ENCODE measurements at regions not wholly inside any gene's neighbourhood (a gene's known extent, or its start where the extent isn't known, plus 50 kb on each side); places are given as distances from the start of the nearest gene placed in this dataset.

GRCh38 chr21:26635681-26636080 lies 62.6 kb upstream of the CYYR1 start:
- Histone ChIP-seq H3K27ac (ENCODE audit: low read length) (no peak overlapping the region), H3K36me3 (ENCODE audit: control insufficient read depth, insufficient read depth, low read length) (no peaks in the 10 kb centered on the region), H3K27me3 (ENCODE audit: control insufficient read depth, insufficient read depth, low read length) (no peaks in the 10 kb centered on the region), H3K4me3 (ENCODE audit: low read depth in 2 of 2, low read length in 2 of 2) (no peak overlapping the region), H3K9me3 (ENCODE audit: control insufficient read depth, insufficient read depth, low read depth, low read length) (no peaks in the 10 kb centered on the region), H3K4me1 (ENCODE audit: control insufficient read depth, insufficient read depth, low read length) (no peaks in the 10 kb centered on the region)
- no TSS peak for BruUV-seq (replicated peaks)
- no peak for DNase-seq (ENCODE audit: low read depth, low spot score)
- ATAC-seq: no peak
- ChIA-PET POLR2A (no interaction called here), CTCF (no interaction called here)
- in situ Hi-C loops (cut with HindIII; ENCODE audit: low pct_unique_long_range_greater_than_20kb, low sequenced_read_pairs) (no loop called here), intact Hi-C loops (cut with micrococcal nuclease; ENCODE audit: unreplicated experiment) (no loop called here)
- TF ChIP-seq POLR2AphosphoS5 (IDR thresholded peaks at IDR 0.05; ENCODE audit: low read depth, low read length) (no peak), TCF7L2 (IDR thresholded peaks at IDR 0.05; ENCODE audit: low read depth, low read length) (no peak), REST (IDR thresholded peaks at IDR 0.05; ENCODE audit: insufficient read depth in 1 of 2, low read depth in 2 of 2, low read length in 1 of 2) (no peak), CTCF (IDR thresholded peaks at IDR 0.05) (no peak), SIN3A (IDR thresholded peaks at IDR 0.05; ENCODE audit: borderline replicate concordance, insufficient read depth, low read depth, low read length) (no peak)

GRCh38 chr21:26632691-26633090 lies 59.6 kb upstream of the CYYR1 start:
- TF ChIP-seq POLR2AphosphoS5 (IDR thresholded peaks at IDR 0.05; ENCODE audit: low read depth, low read length) (no peak), SIN3A (IDR thresholded peaks at IDR 0.05; ENCODE audit: borderline replicate concordance, insufficient read depth, low read depth, low read length) (no peak), REST (IDR thresholded peaks at IDR 0.05; ENCODE audit: insufficient read depth in 1 of 2, low read depth in 2 of 2, low read length in 1 of 2) (no peak), CTCF (IDR thresholded peaks at IDR 0.05) (no peak), TCF7L2 (IDR thresholded peaks at IDR 0.05; ENCODE audit: low read depth, low read length) (no peak)
- in situ Hi-C loops (cut with HindIII; ENCODE audit: low pct_unique_long_range_greater_than_20kb, low sequenced_read_pairs) (no loop called here), intact Hi-C loops (cut with micrococcal nuclease; ENCODE audit: unreplicated experiment) (no loop called here)
- Histone ChIP-seq H3K4me3 (ENCODE audit: low read depth in 2 of 2, low read length in 2 of 2) (no peak overlapping the region), H3K36me3 (ENCODE audit: control insufficient read depth, insufficient read depth, low read length) (no peaks in the 10 kb centered on the region), H3K4me1 (ENCODE audit: control insufficient read depth, insufficient read depth, low read length) (no peaks in the 10 kb centered on the region), H3K27me3 (ENCODE audit: control insufficient read depth, insufficient read depth, low read length) (no peaks in the 10 kb centered on the region), H3K27ac (ENCODE audit: low read length) (no peak overlapping the region), H3K9me3 (ENCODE audit: control insufficient read depth, insufficient read depth, low read depth, low read length) (no peaks in the 10 kb centered on the region; the same call in 1 of the 2 replicates)
- POLR2A ChIA-PET: no interaction called here
- DNase-seq (ENCODE audit: low read depth, low spot score): no peak
- BruUV-seq (replicated peaks): no TSS peak
- CTCF ChIA-PET: no interaction called here
- ATAC-seq: no peak
